GM19372 (cell line): ENCODE measurements at regions not wholly inside any gene's neighbourhood (a gene's known extent, or its start where the extent isn't known, plus 50 kb on each side); places are given as distances from the start of the nearest gene placed in this dataset.

ENCODE experiments used
- ATAC-seq: cut with Tn5 transposase; IDR thresholded peaks from one replicate; pipeline ENCODE4 v1.9.1; 2021; ENCODE audit warnings: mild to moderate bottlenecking, low read depth, moderate library complexity; ENCODE audit not compliant: unreplicated experiment

GRCh38 chr12:46439793-46440511 lies 67.4 kb upstream of the SLC38A2 start:
- no peak for ATAC-seq

- ATAC-seq = no peak
Observed at GRCh38 chr12:46438719-46439319, 66.2 kb upstream of the SLC38A2 start.

DNA sequence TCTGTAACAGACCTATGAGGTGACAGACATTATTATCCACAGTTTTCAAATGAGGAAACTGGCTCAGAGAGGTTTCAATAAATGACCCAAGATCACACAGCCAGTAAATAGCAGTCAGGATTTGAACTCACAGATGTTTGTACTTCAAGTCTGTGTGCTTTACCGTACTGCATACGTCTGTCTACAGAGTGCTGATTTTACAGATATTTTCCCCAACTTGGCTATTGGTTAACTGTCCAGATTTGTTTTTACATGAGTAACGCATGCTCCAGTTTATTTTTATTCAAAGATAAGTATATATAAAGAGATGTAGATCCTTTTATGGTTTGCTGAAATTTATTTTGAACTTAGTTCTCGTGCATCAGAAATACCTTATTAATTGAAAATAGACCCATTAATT lies 65.7 kb upstream of the SLC38A2 start:
- no peak for ATAC-seq

DNA sequence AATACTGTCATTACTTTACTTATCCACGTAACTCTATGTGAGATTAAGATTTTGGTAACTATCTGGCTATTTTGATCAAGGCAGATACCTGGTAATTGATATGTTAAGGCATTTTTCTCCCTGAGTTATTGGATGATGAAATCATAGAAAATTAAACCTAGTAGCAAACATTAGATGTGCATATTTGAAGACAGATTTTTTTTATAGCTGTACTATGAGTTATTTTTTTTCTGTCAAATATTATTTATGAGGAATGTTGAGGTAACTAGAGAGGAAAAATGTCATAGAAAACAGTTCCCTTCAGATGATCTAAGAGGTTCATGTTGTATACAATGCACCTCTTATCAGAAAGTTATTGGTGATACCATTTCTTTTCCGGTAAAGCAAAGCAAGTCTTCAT lies 64.9 kb upstream of the SLC38A2 start:
- no peak for ATAC-seq

DNA sequence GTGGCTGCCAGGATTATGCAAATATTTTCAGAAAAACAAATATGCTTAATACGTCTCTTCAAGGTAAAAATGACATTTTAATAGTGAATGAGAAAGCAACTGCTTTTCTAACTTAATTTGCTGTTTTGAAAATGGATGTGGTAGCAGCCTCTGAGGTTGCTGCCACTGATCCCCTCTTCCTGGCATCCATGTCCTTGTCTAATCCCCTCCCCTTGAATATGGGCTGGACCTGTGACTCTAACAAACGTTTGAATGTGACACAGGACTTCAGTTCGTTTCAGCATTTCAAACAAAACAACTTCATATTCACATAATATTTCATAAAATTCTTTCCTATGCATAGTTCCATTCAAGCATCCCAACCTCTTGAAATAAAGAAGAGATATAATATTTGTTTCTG lies 64.2 kb upstream of the SLC38A2 start:
- ATAC-seq = no peak

- ATAC-seq = no peak
Observed at GRCh38 chr12:46435625-46436024, 63.1 kb upstream of the SLC38A2 start.

- ATAC-seq = no peak
Observed at GRCh38 chr12:46435029-46435428, 62.5 kb upstream of the SLC38A2 start.

DNA sequence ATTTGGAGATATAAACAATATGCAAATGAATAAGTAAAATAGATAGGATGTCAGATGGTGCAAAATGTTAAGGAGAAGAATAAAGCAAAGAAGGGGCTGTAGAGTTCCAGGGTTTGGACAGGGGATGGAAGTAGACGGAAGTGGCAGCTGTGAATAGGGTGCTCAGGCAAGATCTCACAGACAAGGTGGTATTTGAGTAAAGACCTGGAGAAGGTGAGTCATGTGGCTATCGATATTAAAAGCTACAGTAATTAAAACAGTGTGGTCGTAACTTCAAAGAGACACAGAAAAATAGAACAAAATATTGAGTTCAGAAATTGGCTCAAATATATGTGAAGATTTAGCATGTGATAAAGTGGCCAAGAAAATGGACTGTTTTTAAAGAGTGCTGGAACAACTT lies 61.3 kb upstream of the SLC38A2 start:
- ATAC-seq = no peak

- no peak for ATAC-seq
Observed at GRCh38 chr12:46432325-46432724, 59.8 kb upstream of the SLC38A2 start.

GRCh38 chr12:46430340-46430948 lies 57.9 kb upstream of the SLC38A2 start:
- no peak for ATAC-seq
